Activated naive CD8-positive, alpha-beta T cell treated with anti-CD3 and anti-CD28 coated beads, Interleukin-2, amount 10 ng/mL, durations not matched to agents 7 days and 5 days (primary cell): ENCODE measurements at regions not wholly inside any gene's neighbourhood (a gene's known extent, or its start where the extent isn't known, plus 50 kb on each side); places are given as distances from the start of the nearest gene placed in this dataset.
"Not testable (repeated sequence)": the region's sequence is repeated elsewhere in the genome, so short reads cannot be mapped to it uniquely, and the experiment has no call there.

ENCODE experiments used
- ATAC-seq: fragments of 150-1000 bp; cut with Tn5 transposase; one replicate; pipeline ENCODE4 v1.10.0; 2021; ENCODE audit warnings: low read depth, moderate library complexity
- POLR2A ChIA-PET: fragments of 350-600 bp; sonication (Branson Sonifier 250); formaldehyde crosslinking; loops from one replicate; lab custom pipeline; 2021; ENCODE audit warnings: antibody characterized with exemption; lab: Charles Lee
- DNase-seq: peaks from one replicate; pipeline ENCODE4 v3.0.0; 2021
- H3K27ac Mint-ChIP-seq: one replicate; pipeline ENCODE4 v1.8.0; 2022; ENCODE audit warnings: mild to moderate bottlenecking, mixed read lengths
- H3K27me3 Mint-ChIP-seq: one replicate; pipeline ENCODE4 v1.8.0; 2022; ENCODE audit warnings: mild to moderate bottlenecking, moderate library complexity, mixed read lengths
- H3K36me3 Mint-ChIP-seq: one replicate; pipeline ENCODE4 v1.8.0; 2021; ENCODE audit warnings: mild to moderate bottlenecking, mixed read lengths
- H3K4me1 Mint-ChIP-seq: one replicate; pipeline ENCODE4 v1.8.0; 2021; ENCODE audit warnings: mixed read lengths
- H3K4me3 Mint-ChIP-seq: one replicate; pipeline ENCODE4 v1.8.0; 2022; ENCODE audit warnings: mild to moderate bottlenecking, moderate library complexity, mixed read lengths
- H3K9me3 Mint-ChIP-seq: one replicate; pipeline ENCODE4 v1.8.0; 2021; ENCODE audit warnings: mixed read lengths

DNA sequence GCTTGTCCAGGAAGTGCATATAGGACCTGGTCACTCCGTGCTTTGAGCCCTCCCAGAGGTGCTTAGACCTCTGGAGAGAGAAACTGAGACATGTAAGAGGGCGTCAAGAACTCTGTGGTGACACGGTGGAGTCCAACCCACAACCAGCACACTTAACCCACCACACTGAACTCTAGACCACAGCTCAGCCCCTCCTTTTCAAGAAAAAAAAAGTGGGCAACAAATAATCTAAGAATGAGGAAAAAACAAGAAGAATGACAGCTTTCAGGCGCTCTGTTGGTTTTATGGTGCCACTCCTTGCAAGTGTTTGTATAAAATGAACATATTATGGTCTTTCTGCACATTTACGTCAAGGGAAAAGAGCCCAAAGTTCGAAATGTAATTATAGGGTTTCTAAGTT lies 50.2 kb upstream of the SNAPC3 start:
- no peak overlapping the region for H3K4me3 Mint-ChIP-seq
- no peaks in the 10 kb centered on the region for H3K9me3 Mint-ChIP-seq
- POLR2A ChIA-PET = no interaction called here
- peaks cover 4% of the 10 kb centered on the region for H3K27me3 Mint-ChIP-seq
- H3K27ac Mint-ChIP-seq = no peak overlapping the region
- peaks cover 3% of the 10 kb centered on the region for H3K4me1 Mint-ChIP-seq
- no peaks in the 10 kb centered on the region for H3K36me3 Mint-ChIP-seq
- DNase-seq (no peak), ATAC-seq (no peak)

DNA sequence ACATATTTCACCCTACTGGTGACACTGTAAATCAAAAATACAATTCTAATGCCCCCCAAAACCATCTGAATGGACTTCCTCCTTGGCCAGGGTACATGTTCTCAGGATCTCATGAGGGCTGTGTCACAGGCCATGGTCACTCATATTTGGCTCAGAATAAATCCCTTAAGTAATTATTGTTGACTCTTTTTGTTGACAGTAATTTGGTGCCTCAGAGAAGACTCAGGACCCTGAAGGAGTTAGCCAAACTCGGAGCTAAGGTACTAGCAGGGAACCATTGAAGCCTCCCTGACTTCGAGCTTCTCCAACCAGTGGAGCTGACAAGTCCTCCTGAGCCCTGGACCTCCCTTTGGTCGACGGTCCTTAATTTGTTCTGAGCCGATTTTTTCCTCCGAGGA lies 51.2 kb upstream of the SNAPC3 start:
- ATAC-seq (no peak), DNase-seq (no peak)
- Mint-ChIP-seq H3K27me3 (peaks cover 4% of the 10 kb centered on the region), H3K27ac (no peak overlapping the region), H3K9me3 (no peaks in the 10 kb centered on the region), H3K4me1 (peaks cover 3% of the 10 kb centered on the region), H3K4me3 (no peak overlapping the region), H3K36me3 (no peaks in the 10 kb centered on the region)
- POLR2A ChIA-PET = no interaction called here

DNA sequence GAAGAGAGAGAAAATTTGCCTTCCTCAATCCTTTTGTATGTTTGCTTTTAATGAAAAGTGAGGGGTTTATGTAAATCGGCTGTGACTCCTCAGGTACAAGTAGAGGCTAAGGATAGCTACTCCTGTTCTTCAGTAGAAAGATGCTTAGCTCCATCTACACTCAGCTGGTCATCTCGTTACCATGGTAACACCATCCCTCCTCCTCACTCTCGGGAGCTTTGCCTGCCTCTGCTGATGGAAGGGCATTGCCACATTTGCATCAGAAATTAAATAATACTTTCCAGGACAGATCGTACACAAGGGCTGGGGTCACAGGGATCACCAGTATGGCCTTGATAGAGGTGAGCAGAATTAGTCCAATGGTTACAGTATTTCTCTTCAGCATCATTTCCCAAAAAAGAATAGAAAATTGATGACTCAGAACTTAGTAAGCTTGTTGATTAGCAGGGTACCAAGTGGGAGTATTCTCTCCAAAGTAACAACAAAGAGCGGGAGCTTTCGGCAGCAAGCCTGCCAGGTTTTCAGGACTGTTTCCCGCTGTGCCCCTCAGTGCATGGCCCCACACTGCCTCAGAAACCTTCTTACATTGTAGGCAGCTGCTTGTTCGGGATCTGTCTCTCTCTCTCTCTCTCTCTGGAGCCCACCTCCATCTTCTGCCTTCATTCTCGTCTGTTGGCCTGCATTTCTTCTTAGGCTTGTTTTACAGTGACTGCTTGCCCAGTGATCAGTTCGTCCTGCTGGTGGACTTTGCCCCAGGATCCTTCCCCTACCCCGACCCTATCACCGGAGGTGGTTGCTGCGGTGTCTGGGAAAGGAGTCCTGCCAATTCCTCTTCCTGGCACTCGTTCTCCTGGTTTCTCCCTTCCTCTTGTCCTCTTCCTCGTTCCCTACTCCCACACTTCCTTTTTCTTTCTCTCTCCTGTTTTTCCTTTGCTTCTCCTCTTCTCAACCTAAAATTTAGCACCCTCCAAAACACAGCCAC lies 51.9 kb upstream of the SNAPC3 start:
- Mint-ChIP-seq H3K4me3 (no peak overlapping the region), H3K4me1 (peaks cover 3% of the 10 kb centered on the region), H3K36me3 (no peaks in the 10 kb centered on the region), H3K9me3 (no peaks in the 10 kb centered on the region), H3K27ac (no peak overlapping the region), H3K27me3 (peaks cover 4% of the 10 kb centered on the region)
- POLR2A ChIA-PET = no interaction called here
- ATAC-seq = no peak
- DNase-seq = no peak

DNA sequence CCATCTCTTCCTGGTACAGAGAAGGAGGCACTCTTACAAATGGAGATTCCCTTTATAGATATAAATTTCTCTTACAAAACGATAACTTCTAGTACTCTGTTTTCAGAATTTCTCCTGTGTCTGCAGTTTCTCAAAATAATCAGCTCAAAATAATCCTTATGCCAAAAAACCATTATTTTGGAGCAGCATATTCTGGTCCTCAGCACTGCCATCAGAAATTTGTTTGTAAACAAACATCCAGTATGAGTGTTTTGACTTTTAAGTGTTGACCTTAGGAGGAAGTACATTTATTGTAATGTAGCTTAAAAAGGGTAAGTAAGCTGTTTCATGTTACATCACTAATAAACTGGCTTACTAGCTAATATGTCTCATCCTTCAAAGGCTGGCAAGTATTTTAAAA lies 52.8 kb upstream of the SNAPC3 start:
- no peak overlapping the region for H3K4me3 Mint-ChIP-seq
- H3K36me3 Mint-ChIP-seq = no peaks in the 10 kb centered on the region
- H3K27ac Mint-ChIP-seq = no peak overlapping the region
- POLR2A ChIA-PET = no interaction called here
- H3K27me3 Mint-ChIP-seq = peaks cover 4% of the 10 kb centered on the region
- peaks cover 3% of the 10 kb centered on the region for H3K4me1 Mint-ChIP-seq
- DNase-seq = no peak
- no peak for ATAC-seq
- no peaks in the 10 kb centered on the region for H3K9me3 Mint-ChIP-seq

DNA sequence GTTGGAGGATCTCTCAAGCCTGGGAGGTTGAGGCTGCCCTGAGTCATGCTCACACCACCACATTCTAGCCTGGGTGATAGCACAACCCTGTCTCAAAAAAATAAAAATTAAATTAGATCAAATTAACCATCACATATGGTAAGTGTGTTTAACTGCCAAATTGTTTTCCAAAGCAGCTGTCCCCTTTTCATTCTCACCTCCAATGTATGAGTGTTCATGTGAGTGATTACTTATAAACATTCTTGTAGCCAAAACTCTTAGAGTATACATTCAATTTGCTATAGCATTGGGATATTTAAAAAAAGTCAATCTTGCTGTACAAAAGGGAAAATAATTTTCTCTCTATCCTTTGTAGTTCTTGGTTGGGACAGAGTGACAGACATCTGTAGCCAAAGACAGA lies 53.4 kb upstream of the SNAPC3 start:
- ATAC-seq = no peak
- no peak for DNase-seq
- peaks cover 3% of the 10 kb centered on the region for H3K4me1 Mint-ChIP-seq
- H3K27ac Mint-ChIP-seq = no peak overlapping the region
- no peaks in the 10 kb centered on the region for H3K36me3 Mint-ChIP-seq
- H3K4me3 Mint-ChIP-seq = no peak overlapping the region
- POLR2A ChIA-PET = no interaction called here
- peaks cover 4% of the 10 kb centered on the region for H3K27me3 Mint-ChIP-seq
- no peaks in the 10 kb centered on the region for H3K9me3 Mint-ChIP-seq

DNA sequence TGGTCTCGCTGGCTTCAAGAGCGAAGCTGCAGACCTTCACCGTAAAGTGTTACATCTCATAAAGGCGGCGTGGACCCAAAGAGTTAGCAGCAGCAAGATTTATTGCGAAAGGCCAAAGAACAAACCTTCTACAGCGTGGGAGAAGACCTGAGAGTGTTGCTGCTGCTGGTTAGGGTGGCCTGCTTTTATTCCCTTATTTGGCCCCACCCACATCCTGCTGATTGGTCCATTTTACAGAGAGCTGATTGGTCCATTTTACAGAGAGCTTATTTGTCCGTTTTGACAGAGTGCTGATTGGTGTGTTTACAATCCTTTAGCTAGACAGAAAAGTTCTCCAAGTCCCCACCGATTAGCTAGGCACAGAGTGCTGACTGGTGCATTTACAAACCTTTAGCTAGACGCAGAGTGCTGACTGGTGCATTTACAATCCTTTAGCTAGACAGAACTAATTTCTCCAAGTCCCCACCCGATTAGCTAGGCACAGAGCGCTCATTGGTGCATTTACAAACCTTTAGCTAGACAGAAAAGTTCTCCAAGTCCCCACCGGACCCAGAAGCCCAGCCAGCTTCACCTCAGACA lies 57.6 kb upstream of the SNAPC3 start:
- H3K27ac Mint-ChIP-seq, H3K36me3 Mint-ChIP-seq, H3K27me3 Mint-ChIP-seq, H3K4me3 Mint-ChIP-seq, DNase-seq, ATAC-seq, H3K9me3 Mint-ChIP-seq, POLR2A ChIA-PET, H3K4me1 Mint-ChIP-seq: not testable (repeated sequence)

DNA sequence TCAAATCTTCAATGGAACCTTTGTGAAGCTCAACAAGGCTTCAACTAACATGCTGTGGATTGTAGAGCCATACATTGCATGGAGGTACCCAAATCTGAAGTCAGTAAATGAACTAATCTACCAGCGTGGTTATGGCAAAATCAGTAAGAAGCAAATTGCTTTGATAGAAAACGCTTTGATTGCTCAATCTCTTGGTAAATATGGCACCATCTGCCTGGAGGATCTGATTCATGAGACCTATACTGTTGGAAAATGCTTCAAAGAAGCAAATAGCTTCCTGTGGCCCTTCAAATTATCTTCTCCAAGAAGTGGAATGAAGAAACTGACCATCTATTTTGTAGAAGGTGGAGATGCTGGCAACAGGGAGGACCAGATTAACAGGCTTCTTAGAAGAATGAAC lies 54.7 kb upstream of the TTC39B start:
- no peak for DNase-seq
- Mint-ChIP-seq H3K9me3 (no peaks in the 10 kb centered on the region), H3K27me3 (peaks cover 2% of the 10 kb centered on the region), H3K4me1 (no peaks in the 10 kb centered on the region), H3K27ac (no peak overlapping the region), H3K4me3 (no peak overlapping the region), H3K36me3 (no peaks in the 10 kb centered on the region)
- ATAC-seq = no peak
- POLR2A ChIA-PET = no interaction called here

DNA sequence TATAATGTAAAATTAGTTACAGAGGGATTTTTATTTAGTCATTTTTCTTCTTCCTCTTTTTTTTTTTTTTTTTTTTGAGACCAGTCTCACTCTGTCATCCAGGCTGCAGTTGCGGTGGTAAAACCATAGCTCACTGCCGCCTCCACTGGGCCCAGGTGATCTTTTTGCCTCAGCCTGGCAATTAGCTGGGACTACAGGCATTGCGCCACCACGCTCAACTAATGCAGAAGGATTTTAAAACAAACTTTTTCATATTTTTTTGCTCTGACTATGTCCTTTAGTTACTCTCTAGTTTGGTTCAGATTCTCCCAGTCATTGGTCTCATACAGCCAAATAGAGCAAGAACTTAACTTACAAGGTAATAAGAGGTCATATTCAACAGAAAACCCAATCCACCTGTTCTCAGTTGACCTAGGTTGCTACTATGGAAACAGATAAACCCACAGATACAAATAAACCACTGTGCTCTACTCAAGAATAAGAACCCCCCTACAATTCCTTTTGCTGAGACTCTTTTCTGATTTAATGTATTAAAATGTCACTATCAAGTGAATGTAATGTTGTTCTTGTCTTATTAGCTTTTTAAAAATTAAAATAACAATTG lies 50.1 kb upstream of the TTC39B start:
- DNase-seq (no peak), ATAC-seq (peak; percentile 52)
- Mint-ChIP-seq H3K9me3 (no peaks in the 10 kb centered on the region), H3K36me3 (no peaks in the 10 kb centered on the region), H3K4me3 (no peak overlapping the region), H3K4me1 (peaks cover 15% of the 10 kb centered on the region), H3K27me3 (no peaks in the 10 kb centered on the region), H3K27ac (no peak overlapping the region)
- POLR2A ChIA-PET = interaction anchor here (0.6 to 0.7 kb wide), 2 partner anchors 26 to 196 kb away, joined by 3 to 4 read pairs; partner anchors contain the start of gene CCDC171
